ENCODE measurements at regions not wholly inside any gene's neighbourhood (a gene's known extent, or its start where the extent isn't known, plus 50 kb on each side); places are given as distances from the start of the nearest gene placed in this dataset.

DNA sequence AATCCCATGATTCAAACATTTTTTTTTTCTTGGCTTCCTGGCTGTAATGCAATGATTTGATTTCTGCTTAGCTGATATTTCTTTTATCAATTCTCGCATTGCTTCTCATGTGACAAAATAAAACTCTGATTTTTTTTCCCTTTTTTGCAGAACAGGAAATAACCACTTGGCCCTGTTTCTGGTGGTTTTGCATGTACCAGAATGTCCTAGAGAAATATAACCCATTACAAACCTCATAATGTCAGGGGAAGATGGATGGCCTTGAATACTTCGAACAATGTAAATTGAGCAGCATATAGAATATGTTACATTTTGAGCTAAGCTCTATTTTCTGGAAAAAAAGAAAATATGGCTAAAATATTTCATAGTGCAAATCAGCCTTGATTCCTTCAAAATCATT is 275.6 kb downstream of the RAP2B start:
- Mint-ChIP-seq H3K4me3 (no peak overlapping the region), H3K36me3 (no peaks in the 10 kb centered on the region), H3K4me1 (peaks cover 9% of the 10 kb centered on the region), H3K27ac (no peak overlapping the region), H3K27me3 (ENCODE audit: low read depth in 3 of 3) (no peaks in the 10 kb centered on the region), H3K9me3 (peaks cover 0 to 3% (median 0%) of the 10 kb centered on the region in 7 donors)
- no peak overlapping the region for H3K27ac ChIP-seq (ENCODE audit: low read depth in 1 of 2, low read length in 2 of 2)
- H2AFZ ChIP-seq (ENCODE audit: insufficient read depth, low read depth, low read length, poor library complexity, severe bottlenecking): no peak overlapping the region
- no peaks in the 10 kb centered on the region for H3K36me3 ChIP-seq (replicated peaks in 1 of 2; ENCODE audit: control insufficient read depth in 1 of 2, insufficient read depth in 2 of 2, low read length in 2 of 2)
- no peaks in the 10 kb centered on the region for H3K27me3 ChIP-seq (ENCODE audit: control insufficient read depth in 2 of 2, insufficient read depth in 2 of 2, low read length in 2 of 2)
- no peaks in the 10 kb centered on the region for H3K79me2 ChIP-seq (ENCODE audit: insufficient read depth, low read length)
- no peak for DNase-seq
- H3K9me3 ChIP-seq (replicated peaks in 1 of 2; ENCODE audit: control insufficient read depth in 1 of 2, insufficient read depth in 1 of 2, low read length in 2 of 2): no peaks in the 10 kb centered on the region
- no peak overlapping the region for H3K4me3 ChIP-seq (replicated peaks in 1 of 3; ENCODE audit: low read depth in 2 of 3, low read length in 3 of 3)
- H3K4me1 ChIP-seq (ENCODE audit: control insufficient read depth in 1 of 2, insufficient read depth in 2 of 2, low read length in 2 of 2): peaks cover 0 to 16% of the 10 kb centered on the region in 2 donors
- WGBS (ENCODE audit: insufficient coverage): no CpG with 5 or more reads among the region's 2 CpGs
- H3K9ac ChIP-seq (ENCODE audit: insufficient read depth, low read length, poor library complexity, severe bottlenecking): no peak overlapping the region
- intact Hi-C loops (cut with micrococcal nuclease): no loop called here
- TF ChIP-seq, protein P1, sequence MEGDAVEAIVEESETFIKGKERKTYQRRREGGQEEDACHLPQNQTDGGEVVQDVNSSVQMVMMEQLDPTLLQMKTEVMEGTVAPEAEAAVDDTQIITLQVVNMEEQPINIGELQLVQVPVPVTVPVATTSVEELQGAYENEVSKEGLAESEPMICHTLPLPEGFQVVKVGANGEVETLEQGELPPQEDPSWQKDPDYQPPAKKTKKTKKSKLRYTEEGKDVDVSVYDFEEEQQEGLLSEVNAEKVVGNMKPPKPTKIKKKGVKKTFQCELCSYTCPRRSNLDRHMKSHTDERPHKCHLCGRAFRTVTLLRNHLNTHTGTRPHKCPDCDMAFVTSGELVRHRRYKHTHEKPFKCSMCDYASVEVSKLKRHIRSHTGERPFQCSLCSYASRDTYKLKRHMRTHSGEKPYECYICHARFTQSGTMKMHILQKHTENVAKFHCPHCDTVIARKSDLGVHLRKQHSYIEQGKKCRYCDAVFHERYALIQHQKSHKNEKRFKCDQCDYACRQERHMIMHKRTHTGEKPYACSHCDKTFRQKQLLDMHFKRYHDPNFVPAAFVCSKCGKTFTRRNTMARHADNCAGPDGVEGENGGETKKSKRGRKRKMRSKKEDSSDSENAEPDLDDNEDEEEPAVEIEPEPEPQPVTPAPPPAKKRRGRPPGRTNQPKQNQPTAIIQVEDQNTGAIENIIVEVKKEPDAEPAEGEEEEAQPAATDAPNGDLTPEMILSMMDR (IDR thresholded peaks at IDR 0.05): no peak
- H4K20me1 ChIP-seq (ENCODE audit: insufficient read depth, low read length): no peaks in the 10 kb centered on the region
- no peak overlapping the region for H3K4me2 ChIP-seq (replicated peaks; ENCODE audit: extremely low read depth, low read length, poor library complexity, severe bottlenecking)

DNA sequence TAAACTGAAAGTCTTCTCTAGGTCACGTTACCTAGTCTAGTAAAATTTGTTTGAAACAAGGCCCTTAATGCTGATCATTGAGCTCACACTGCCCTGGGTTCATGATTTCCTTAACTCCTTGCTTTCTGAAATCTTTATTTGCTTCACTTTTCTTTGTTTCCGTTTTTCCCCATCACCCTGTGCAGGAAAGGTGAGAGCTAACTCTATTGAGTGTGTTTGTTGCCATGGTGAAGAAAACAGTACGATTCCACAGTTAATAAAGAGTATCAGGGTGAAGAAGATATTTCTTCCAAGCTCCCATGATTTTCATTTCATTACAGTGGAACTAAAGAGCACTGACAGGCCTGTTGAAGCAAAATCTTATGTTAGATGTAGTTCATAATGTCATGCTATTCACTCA is 276.2 kb downstream of the RAP2B start:
- TF ChIP-seq, protein P1 (IDR thresholded peaks at IDR 0.05): no peak

More for the DNA sequence above, 276.2 kb downstream of the RAP2B start:
- Histone ChIP-seq H3K36me3 (replicated peaks in 1 of 2; ENCODE audit: control insufficient read depth in 1 of 2, insufficient read depth in 2 of 2, low read length in 2 of 2) (no peaks in the 10 kb centered on the region), H3K4me1 (ENCODE audit: control insufficient read depth in 1 of 2, insufficient read depth in 2 of 2, low read length in 2 of 2) (peaks cover 0 to 16% of the 10 kb centered on the region in 2 donors), H3K4me2 (replicated peaks; ENCODE audit: extremely low read depth, low read length, poor library complexity, severe bottlenecking) (no peak overlapping the region), H3K27ac (ENCODE audit: low read depth in 1 of 2, low read length in 2 of 2) (no peak overlapping the region), H3K79me2 (ENCODE audit: insufficient read depth, low read length) (no peaks in the 10 kb centered on the region), H3K4me3 (replicated peaks in 1 of 3; ENCODE audit: low read depth in 2 of 3, low read length in 3 of 3) (no peak overlapping the region), H3K27me3 (ENCODE audit: control insufficient read depth in 2 of 2, insufficient read depth in 2 of 2, low read length in 2 of 2) (no peaks in the 10 kb centered on the region), H3K9me3 (replicated peaks in 1 of 2; ENCODE audit: control insufficient read depth in 1 of 2, insufficient read depth in 1 of 2, low read length in 2 of 2) (no peaks in the 10 kb centered on the region), H3K9ac (ENCODE audit: insufficient read depth, low read length, poor library complexity, severe bottlenecking) (no peak overlapping the region), H4K20me1 (ENCODE audit: insufficient read depth, low read length) (no peaks in the 10 kb centered on the region), H2AFZ (ENCODE audit: insufficient read depth, low read depth, low read length, poor library complexity, severe bottlenecking) (no peak overlapping the region)
- Mint-ChIP-seq H3K4me3 (no peak overlapping the region), H3K27ac (no peak overlapping the region), H3K9me3 (peaks cover 0 to 3% (median 0%) of the 10 kb centered on the region in 7 donors), H3K27me3 (ENCODE audit: low read depth in 3 of 3) (no peaks in the 10 kb centered on the region), H3K36me3 (no peaks in the 10 kb centered on the region), H3K4me1 (peaks cover 9% of the 10 kb centered on the region)
- WGBS (ENCODE audit: insufficient coverage): no CpG with 5 or more reads among the region's 3 CpGs
- intact Hi-C loops (cut with micrococcal nuclease): no loop called here
- DNase-seq: no peak

All from CD14-positive monocyte (primary cell).